H1 (cell line): ENCODE measurements at regions not wholly inside any gene's neighbourhood (a gene's known extent, or its start where the extent isn't known, plus 50 kb on each side); places are given as distances from the start of the nearest gene placed in this dataset.

Experiments
- CTCF ChIA-PET: fragments of 300-600 bp; sonication (Branson Sonifier 250); formaldehyde crosslinking; loops from one replicate; lab custom pipeline; 2021; ENCODE audit not compliant: partially characterized antibody; lab: Charles Lee
- POLR2A ChIA-PET: fragments of 300-600 bp; sonication (Branson Sonifier 250); formaldehyde crosslinking; loops from one replicate; lab custom pipeline; 2021; ENCODE audit warnings: inconsistent platforms; ENCODE audit not compliant: partially characterized antibody; lab: Charles Lee
- DNase-seq, 2 experiments: peaks; one replicate each; pipeline versions ENCODE4 v3.0.0 to v3.0.0-alpha.2; 2010 to 2022; ENCODE audit warnings: low spot score in 2 of 2, low read depth in 1 of 2, mixed read lengths in 1 of 2
- FAIRE-seq: peaks from 2 replicates; lab custom pipeline; 2011; peaks lifted over from hg19 to GRCh38; lab: Jason Lieb, UNC
- H2AFZ ChIP-seq: 2 replicates; pipeline ENCODE4 v1.8.1; 2012; ENCODE audit warnings: low read length, inconsistent platforms
- H2AK5ac ChIP-seq: 2 replicates; pipeline ENCODE4 v1.6.1; 2013; ENCODE audit warnings: low read depth, low read length
- H2BK120ac ChIP-seq: replicated peaks from 2 replicates; pipeline ENCODE3; 2013; ENCODE audit warnings: low read depth, low read length, inconsistent platforms
- H2BK12ac ChIP-seq: 2 replicates; pipeline ENCODE4 v1.6.1; 2013; ENCODE audit warnings: low read depth, low read length
- H2BK15ac ChIP-seq: 2 replicates; pipeline ENCODE4 v1.6.1; 2013; ENCODE audit warnings: low read length
- H2BK20ac ChIP-seq: 2 replicates; pipeline ENCODE4 v1.6.1; 2013; ENCODE audit warnings: low read length
- H2BK5ac ChIP-seq: 2 replicates; pipeline ENCODE4 v1.6.1; 2013; ENCODE audit warnings: low read depth, low read length
- H3K14ac ChIP-seq: 2 replicates; pipeline ENCODE4 v1.6.1; 2013; ENCODE audit warnings: inconsistent platforms; ENCODE audit not compliant: insufficient read length
- H3K18ac ChIP-seq: 2 replicates; pipeline ENCODE4 v1.6.1; 2013; ENCODE audit warnings: low read length; ENCODE audit errors: extremely low read depth
- H3K23ac ChIP-seq: 2 replicates; pipeline ENCODE4 v1.6.1; 2013; ENCODE audit warnings: inconsistent platforms; ENCODE audit not compliant: insufficient read length
- H3K23me2 ChIP-seq: 2 replicates; pipeline ENCODE4 v1.6.1; 2013; ENCODE audit warnings: low read depth, low read length
- H3K27ac ChIP-seq: 2 replicates; pipeline ENCODE4 v1.6.1; 2011; ENCODE audit warnings: low read depth, low read length, inconsistent platforms
- H3K27me3 ChIP-seq, 4 experiments: replicated peaks in 1 of 4; 1 replicate in 1 of 4; 2 replicates in 3 of 4; pipeline versions ENCODE4 v1.6.1 to v1.8.1; 2011 to 2013; ENCODE audit warnings: low read length in 3 of 4, mild to moderate bottlenecking in 3 of 4, inconsistent platforms in 2 of 4, mixed read lengths in 2 of 4, moderate library complexity in 1 of 4; ENCODE audit not compliant: control insufficient read depth in 3 of 4, insufficient read depth in 3 of 4; ENCODE audit errors: extremely low read depth in 1 of 4
- H3K36me3 ChIP-seq, 4 experiments: 2 replicates each; pipeline versions ENCODE4 v1.6.1 to v1.8.1; 2011 to 2013; ENCODE audit warnings: mild to moderate bottlenecking in 4 of 4, low read length in 3 of 4, moderate library complexity in 2 of 4, control low read depth in 1 of 4, inconsistent platforms in 1 of 4; ENCODE audit not compliant: insufficient read depth in 4 of 4, control insufficient read depth in 2 of 4
- H3K4ac ChIP-seq: replicated peaks from 2 replicates; pipeline ENCODE3; 2013; ENCODE audit warnings: low read length, low read depth, mixed read lengths, inconsistent platforms; ENCODE audit not compliant: insufficient read length
- H3K4me1 ChIP-seq, 4 experiments: replicated peaks in 1 of 4; 1 replicate in 1 of 4; 2 replicates in 3 of 4; pipeline versions ENCODE4 v1.6.1 to v1.8.1; 2011 to 2013; ENCODE audit warnings: low read length in 3 of 4, inconsistent platforms in 2 of 4, mixed read lengths in 1 of 4; ENCODE audit not compliant: insufficient read depth in 4 of 4, control insufficient read depth in 3 of 4
- H3K4me2 ChIP-seq, 2 experiments: 2 replicates each; pipeline versions ENCODE4 v1.6.1 to v1.8.1; 2011 to 2013; ENCODE audit warnings: low read depth in 2 of 2, low read length in 2 of 2, control low read depth in 1 of 2, inconsistent platforms in 1 of 2, mild to moderate bottlenecking in 1 of 2; ENCODE audit not compliant: insufficient read depth in 1 of 2
- H3K4me3 ChIP-seq, 4 experiments: fragments of 200-600, 300-600 bp in 1 of 4; sonication (generic), shearing (Covaris generic), sonication (Bioruptor Twin) in 1 of 4; 2 replicates each; pipeline versions ENCODE4 v1.5.1 to v1.8.1; 2011 to 2016; ENCODE audit warnings: low read length in 4 of 4, low read depth in 3 of 4, control low read depth in 2 of 4, inconsistent platforms in 2 of 4, mild to moderate bottlenecking in 2 of 4, mixed read lengths in 1 of 4, moderate library complexity in 1 of 4; ENCODE audit not compliant: insufficient read depth in 2 of 4; ENCODE audit errors: extremely low read depth in 1 of 4
- H3K56ac ChIP-seq: replicated peaks from 2 replicates; pipeline ENCODE3; 2013; ENCODE audit warnings: low read depth, mild to moderate bottlenecking, mixed read lengths, low read length, inconsistent platforms; ENCODE audit not compliant: insufficient read length
- H3K79me1 ChIP-seq: 2 replicates; pipeline ENCODE4 v1.6.1; 2013; ENCODE audit warnings: low read depth, low read length, control low read depth
- H3K79me2 ChIP-seq, 2 experiments: 2 replicates each; pipeline versions ENCODE4 v1.6.1 to v1.8.1; 2012 to 2013; ENCODE audit warnings: low read length in 2 of 2, mild to moderate bottlenecking in 2 of 2, inconsistent platforms in 1 of 2; ENCODE audit not compliant: insufficient read depth in 2 of 2, control insufficient read depth in 1 of 2
- H3K9ac ChIP-seq, 4 experiments: replicated peaks in 1 of 4; 1 replicate in 1 of 4; 2 replicates in 3 of 4; pipeline versions ENCODE4 v1.6.1 to v1.8.1; 2011 to 2013; ENCODE audit warnings: low read depth in 3 of 4, low read length in 3 of 4, control low read depth in 2 of 4, mild to moderate bottlenecking in 2 of 4, moderate library complexity in 2 of 4, inconsistent platforms in 1 of 4; ENCODE audit errors: extremely low read depth in 1 of 4
- H3K9me3 ChIP-seq, 2 experiments: 2 replicates each; pipeline versions ENCODE4 v1.6.1 to v1.8.1; 2012 to 2013; ENCODE audit warnings: mild to moderate bottlenecking in 2 of 2, moderate library complexity in 2 of 2, control low read depth in 1 of 2, inconsistent platforms in 1 of 2, low read depth in 1 of 2, low read length in 1 of 2, mixed read lengths in 1 of 2; ENCODE audit not compliant: insufficient read depth in 2 of 2
- H4K20me1 ChIP-seq, 2 experiments: replicated peaks in 1 of 2; 2 replicates each; pipeline versions ENCODE3 to v1.8.1; 2011 to 2013; ENCODE audit warnings: inconsistent platforms in 2 of 2, low read length in 2 of 2, mild to moderate bottlenecking in 1 of 2; ENCODE audit not compliant: insufficient read depth in 2 of 2, control insufficient read depth in 1 of 2
- H4K5ac ChIP-seq: 2 replicates; pipeline ENCODE4 v1.6.1; 2013; ENCODE audit warnings: low read length, low read depth, mixed read lengths, inconsistent platforms; ENCODE audit not compliant: insufficient read length
- H4K8ac ChIP-seq: 2 replicates; pipeline ENCODE4 v1.8.0; 2013; ENCODE audit warnings: mild to moderate bottlenecking, moderate library complexity, low read length, inconsistent platforms; ENCODE audit not compliant: insufficient read depth; ENCODE audit errors: extremely low read depth
- H4K91ac ChIP-seq: replicated peaks from 2 replicates; pipeline ENCODE3; 2013; ENCODE audit warnings: low read length, mixed read lengths, inconsistent platforms; ENCODE audit not compliant: insufficient read length
- EGR1 ChIP-seq: IDR thresholded peaks from 2 replicates; pipeline ENCODE4 v1.6.1; 2011; ENCODE audit warnings: low read depth, low read length, borderline replicate concordance
- JUN ChIP-seq: IDR thresholded peaks from 2 replicates; pipeline ENCODE4 v1.6.1; 2011; ENCODE audit warnings: low read depth, mild to moderate bottlenecking, improper control_type of control experiment, low read length
- RAD21 ChIP-seq, 2 experiments: IDR thresholded peaks in 1 of 2; conservative IDR thresholded peaks in 1 of 2; 2 replicates each; pipeline ENCODE4 v1.6.1; 2011; ENCODE audit warnings: low read depth in 2 of 2, low read length in 2 of 2, improper control_type of control experiment in 1 of 2, inconsistent platforms in 1 of 2, mild to moderate bottlenecking in 1 of 2, moderate library complexity in 1 of 2
- SIN3A ChIP-seq, 2 experiments: IDR thresholded peaks in 1 of 2; conservative IDR thresholded peaks in 1 of 2; 2 replicates each; pipeline ENCODE4 v1.6.1; 2011 to 2012; ENCODE audit warnings: low read length in 2 of 2, improper control_type of control experiment in 1 of 2, low read depth in 1 of 2, mild to moderate bottlenecking in 1 of 2
- TCF12 ChIP-seq: IDR thresholded peaks from 2 replicates; pipeline ENCODE4 v1.6.1; 2011; ENCODE audit warnings: low read depth, mild to moderate bottlenecking, low read length
- WGBS, 2 experiments: shearing (Covaris generic) in 1 of 2; methylation state at CpG; one replicate each; pipeline versions ENCODE4 v1.1.6 to v1.1.7; 2013 to 2015; ENCODE audit warnings: low lambda C conversion rate in 2 of 2, mixed read lengths in 2 of 2, inconsistent platforms in 1 of 2, low coverage in 1 of 2, missing lambda C conversion rate in 1 of 2; ENCODE audit not compliant: insufficient replicate concordance in 2 of 2, insufficient coverage in 1 of 2, insufficient read length in 1 of 2; ENCODE audit errors: extremely low coverage in 1 of 2, missing lambda C conversion rate in 1 of 2; 5-methylcytosine and 5-hydroxymethylcytosine counted together

DNA sequence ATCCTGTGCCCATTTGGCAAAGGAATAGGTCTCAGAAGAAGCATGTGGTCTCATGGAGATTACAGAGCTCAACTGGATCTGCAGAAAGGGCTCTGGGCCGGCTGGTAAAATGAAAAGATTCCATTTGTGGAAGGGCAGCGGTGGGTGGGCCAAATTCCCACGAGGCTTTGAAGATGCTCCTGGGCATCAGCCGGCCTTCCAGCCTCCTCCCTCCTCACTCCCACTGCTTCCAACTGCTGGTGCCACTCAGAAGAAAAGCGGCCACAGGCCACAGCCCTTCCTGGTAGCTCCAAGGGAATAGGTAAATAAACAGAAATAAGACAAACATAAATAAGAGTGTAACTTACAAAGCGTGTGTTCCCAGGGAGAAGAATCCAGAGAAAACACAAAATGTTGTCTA is 136.3 kb upstream of the SLC44A3 start:
- Histone ChIP-seq H3K4me1 (peaks cover 0 to 2% (median 0%) of the 10 kb centered on the region in 4 experiments; a peak in 2 of 7 replicates), H2BK12ac (no peak overlapping the region), H3K9me3 (peaks cover 7 to 10% of the 10 kb centered on the region in 2 experiments), H3K36me3 (no peaks in the 10 kb centered on the region), H3K79me2 (no peaks in the 10 kb centered on the region), H3K79me1 (no peaks in the 10 kb centered on the region), H3K14ac (no peak overlapping the region), H2BK5ac (no peak overlapping the region), H3K18ac (no peak overlapping the region), H2BK15ac (no peak overlapping the region), H3K4me2 (no peak overlapping the region), H2AFZ (no peak overlapping the region), H4K91ac (no peak overlapping the region), H4K20me1 (no peaks in the 10 kb centered on the region), H3K27ac (no peak overlapping the region), H4K8ac (no peak overlapping the region), H3K4ac (no peak overlapping the region), H2BK20ac (no peak overlapping the region), H3K56ac (no peak overlapping the region), H3K23ac (no peak overlapping the region), H3K23me2 (no peaks in the 10 kb centered on the region; the same call in 1 of the 2 replicates), H2AK5ac (no peak overlapping the region), H3K27me3 (no peaks in the 10 kb centered on the region), H3K4me3 (no peak overlapping the region), H4K5ac (no peak overlapping the region), H2BK120ac (no peak overlapping the region), H3K9ac (no peak overlapping the region)
- TF ChIP-seq SIN3A (conservative IDR thresholded peaks at IDR 0.05 in 1 of 2, IDR thresholded peaks at IDR 0.05 in 1 of 2; ENCODE audit: low read depth in 1 of 2, low read length in 2 of 2), result no peak
- TF ChIP-seq JUN, result no peak
- TF ChIP-seq TCF12, result no peak
- no peak for TF ChIP-seq RAD21 (IDR thresholded peaks at IDR 0.05 in 1 of 2, conservative IDR thresholded peaks at IDR 0.05 in 1 of 2; ENCODE audit: low read depth in 2 of 2, low read length in 2 of 2)
- TF ChIP-seq EGR1, result no peak
- ChIA-PET POLR2A (no interaction called here), CTCF (interaction anchor here (1.9 kb wide), 1 partner anchor 23 kb away, joined by 4 read pairs; no protein-coding TSS in a partner anchor)
- FAIRE-seq, result no peak
- 76% methylated on average over 6 of the region's 6 CpGs; no CpG with 5 or more reads in 1 of the 2 experiments for WGBS, 2 experiments
- no peak for DNase-seq
